ENCODE measurements at regions not wholly inside any gene's neighbourhood (a gene's known extent, or its start where the extent isn't known, plus 50 kb on each side); places are given as distances from the start of the nearest gene placed in this dataset.

DNA sequence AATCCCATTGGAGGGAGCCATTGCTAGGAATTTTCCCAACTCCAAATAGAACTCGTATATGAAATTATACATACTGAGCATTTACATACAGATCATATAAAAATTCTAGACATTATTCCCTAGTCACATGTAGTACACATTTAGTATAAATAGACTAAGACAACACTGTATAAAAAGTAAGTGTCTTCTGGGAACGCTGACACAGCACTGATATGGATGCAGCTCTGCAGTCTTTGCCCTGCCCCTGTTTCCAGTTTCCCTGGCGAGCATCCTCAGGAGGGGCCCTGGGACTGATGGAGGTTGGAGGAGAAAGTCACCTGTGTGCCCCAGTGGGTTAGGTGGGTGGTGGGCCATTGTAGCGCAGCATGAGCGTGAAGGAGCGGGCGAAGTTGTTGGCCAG lies 97.8 kb upstream of the CLMN start:
- Histone ChIP-seq H3K27me3 (ENCODE audit: control insufficient read depth in 1 of 2, insufficient read depth in 2 of 2, low read length in 2 of 2) (no peaks in the 10 kb centered on the region), H3K36me3 (ENCODE audit: insufficient read depth, low read length) (peaks cover 67% of the 10 kb centered on the region), H3K4me3 (ENCODE audit: low read length) (no peak overlapping the region), H3K4me1 (ENCODE audit: insufficient read depth, low read length) (no peaks in the 10 kb centered on the region), H3K27ac (ENCODE audit: low read depth in 1 of 2, low read length in 2 of 2) (no peak overlapping the region), H3K9me3 (ENCODE audit: control insufficient read depth in 1 of 2, insufficient read depth in 1 of 2, low read length in 2 of 2) (no peaks in the 10 kb centered on the region)
- ChIA-PET POLR2A (no interaction called here), CTCF (no interaction called here)
- intact Hi-C loops (cut with DNase I, micrococcal nuclease): no loop called here
- no peak overlapping the region for H3K4me3 Mint-ChIP-seq
- no peaks in the 10 kb centered on the region for H3K27me3 Mint-ChIP-seq
- H3K4me1 Mint-ChIP-seq (ENCODE audit: low read depth): no peaks in the 10 kb centered on the region
- TF ChIP-seq, protein P1, sequence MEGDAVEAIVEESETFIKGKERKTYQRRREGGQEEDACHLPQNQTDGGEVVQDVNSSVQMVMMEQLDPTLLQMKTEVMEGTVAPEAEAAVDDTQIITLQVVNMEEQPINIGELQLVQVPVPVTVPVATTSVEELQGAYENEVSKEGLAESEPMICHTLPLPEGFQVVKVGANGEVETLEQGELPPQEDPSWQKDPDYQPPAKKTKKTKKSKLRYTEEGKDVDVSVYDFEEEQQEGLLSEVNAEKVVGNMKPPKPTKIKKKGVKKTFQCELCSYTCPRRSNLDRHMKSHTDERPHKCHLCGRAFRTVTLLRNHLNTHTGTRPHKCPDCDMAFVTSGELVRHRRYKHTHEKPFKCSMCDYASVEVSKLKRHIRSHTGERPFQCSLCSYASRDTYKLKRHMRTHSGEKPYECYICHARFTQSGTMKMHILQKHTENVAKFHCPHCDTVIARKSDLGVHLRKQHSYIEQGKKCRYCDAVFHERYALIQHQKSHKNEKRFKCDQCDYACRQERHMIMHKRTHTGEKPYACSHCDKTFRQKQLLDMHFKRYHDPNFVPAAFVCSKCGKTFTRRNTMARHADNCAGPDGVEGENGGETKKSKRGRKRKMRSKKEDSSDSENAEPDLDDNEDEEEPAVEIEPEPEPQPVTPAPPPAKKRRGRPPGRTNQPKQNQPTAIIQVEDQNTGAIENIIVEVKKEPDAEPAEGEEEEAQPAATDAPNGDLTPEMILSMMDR (IDR thresholded peaks at IDR 0.05): no peak
- H3K9me3 Mint-ChIP-seq: no peaks in the 10 kb centered on the region
- H3K36me3 Mint-ChIP-seq (ENCODE audit: low read depth): peaks cover 74% of the 10 kb centered on the region
- no peak overlapping the region for H3K27ac Mint-ChIP-seq
- DNase-seq (no peak), ATAC-seq (ENCODE audit: poor library complexity) (no peak)

DNA sequence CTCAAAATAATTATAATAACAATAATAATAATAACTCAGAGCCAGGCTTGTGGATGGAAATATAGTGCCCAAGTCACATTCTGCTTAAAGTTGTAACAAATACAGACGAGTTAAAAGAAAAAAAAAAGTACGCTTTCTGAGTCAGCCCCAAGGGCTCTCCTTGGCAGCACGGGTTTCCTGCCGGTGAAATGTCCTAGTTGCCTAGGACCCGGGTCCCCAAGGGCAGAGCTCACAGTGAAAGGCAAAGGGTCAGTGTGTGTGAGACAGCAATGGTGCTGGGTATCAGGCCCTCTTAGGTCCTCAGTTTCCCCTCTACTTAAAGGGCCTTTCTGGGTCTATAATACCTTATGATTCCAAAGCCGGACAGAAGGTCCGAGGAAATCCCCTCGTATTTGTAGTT lies 96.3 kb upstream of the CLMN start:
- Histone ChIP-seq H3K9me3 (ENCODE audit: control insufficient read depth in 1 of 2, insufficient read depth in 1 of 2, low read length in 2 of 2) (no peaks in the 10 kb centered on the region), H3K4me3 (ENCODE audit: low read length) (no peak overlapping the region), H3K4me1 (ENCODE audit: insufficient read depth, low read length) (no peaks in the 10 kb centered on the region), H3K27me3 (ENCODE audit: control insufficient read depth in 1 of 2, insufficient read depth in 2 of 2, low read length in 2 of 2) (no peaks in the 10 kb centered on the region), H3K27ac (ENCODE audit: low read depth in 1 of 2, low read length in 2 of 2) (no peak overlapping the region), H3K36me3 (ENCODE audit: insufficient read depth, low read length) (peaks cover 53% of the 10 kb centered on the region)
- DNase-seq: no peak
- ChIA-PET CTCF (no interaction called here), POLR2A (no interaction called here)
- H3K9me3 Mint-ChIP-seq: no peaks in the 10 kb centered on the region
- no peak overlapping the region for H3K27ac Mint-ChIP-seq
- H3K4me3 Mint-ChIP-seq: no peak overlapping the region
- TF ChIP-seq, protein P1 (IDR thresholded peaks at IDR 0.05): no peak
- no peak for ATAC-seq (ENCODE audit: poor library complexity)
- no peaks in the 10 kb centered on the region for H3K4me1 Mint-ChIP-seq (ENCODE audit: low read depth)
- intact Hi-C loops (cut with DNase I, micrococcal nuclease): no loop called here
- H3K36me3 Mint-ChIP-seq (ENCODE audit: low read depth): peaks cover 73% of the 10 kb centered on the region
- H3K27me3 Mint-ChIP-seq: no peaks in the 10 kb centered on the region

GRCh38 chr14:95413289-95414215 lies 93.8 kb upstream of the CLMN start:
- no peak overlapping the region for H3K27ac Mint-ChIP-seq
- no peaks in the 10 kb centered on the region for H3K4me1 Mint-ChIP-seq (ENCODE audit: low read depth)
- no peak overlapping the region for H3K4me3 Mint-ChIP-seq
- H3K36me3 Mint-ChIP-seq (ENCODE audit: low read depth): peaks cover 58% of the 10 kb centered on the region
- Histone ChIP-seq H3K27ac (ENCODE audit: low read depth in 1 of 2, low read length in 2 of 2) (no peak overlapping the region), H3K27me3 (ENCODE audit: control insufficient read depth in 1 of 2, insufficient read depth in 2 of 2, low read length in 2 of 2) (no peaks in the 10 kb centered on the region), H3K4me3 (ENCODE audit: low read length) (no peak overlapping the region), H3K4me1 (ENCODE audit: insufficient read depth, low read length) (no peaks in the 10 kb centered on the region), H3K36me3 (ENCODE audit: insufficient read depth, low read length) (peaks cover 41% of the 10 kb centered on the region), H3K9me3 (ENCODE audit: control insufficient read depth in 1 of 2, insufficient read depth in 1 of 2, low read length in 2 of 2) (no peaks in the 10 kb centered on the region)
- ChIA-PET POLR2A (no interaction called here), CTCF (no interaction called here)
- ATAC-seq (ENCODE audit: poor library complexity): no peak
- no peaks in the 10 kb centered on the region for H3K9me3 Mint-ChIP-seq
- no peak for DNase-seq
- intact Hi-C loops (cut with DNase I, micrococcal nuclease): no loop called here
- no peaks in the 10 kb centered on the region for H3K27me3 Mint-ChIP-seq
- TF ChIP-seq, protein P1 (IDR thresholded peaks at IDR 0.05): no peak

Measured in CD4-positive, alpha-beta T cell (primary cell).